ENCODE measurements at regions not wholly inside any gene's neighbourhood (a gene's known extent, or its start where the extent isn't known, plus 50 kb on each side); places are given as distances from the start of the nearest gene placed in this dataset.

- DNase-seq, result no peak
Observed at GRCh38 chr11:122062763-122063162, 53.3 kb downstream of the BLID start.

GRCh38 chr11:122059565-122059964 lies 56.5 kb downstream of the BLID start:
- DNase-seq, result no peak

- DNase-seq, result no peak
Observed at GRCh38 chr11:122050021-122050690, 65.9 kb downstream of the BLID start.

- DNase-seq, result no peak
Observed at GRCh38 chr11:122048401-122048800, 67.6 kb downstream of the BLID start.

- no peak for DNase-seq
Observed at GRCh38 chr11:122046846-122047245, 69.2 kb downstream of the BLID start.

GRCh38 chr11:122046438-122046837 lies 69.6 kb downstream of the BLID start:
- no peak for DNase-seq

GRCh38 chr11:122045181-122045586 lies 70.8 kb downstream of the BLID start:
- DNase-seq, result no peak

- no peak for DNase-seq
Observed at GRCh38 chr11:122044086-122044485, 71.9 kb downstream of the BLID start.

GRCh38 chr11:122042981-122043380 lies 73.0 kb downstream of the BLID start:
- no peak for DNase-seq

GRCh38 chr11:122040464-122040863 lies 75.6 kb downstream of the BLID start:
- DNase-seq, result no peak

- DNase-seq, result no peak
Observed at GRCh38 chr11:122038543-122038942, 77.5 kb downstream of the BLID start.

GRCh38 chr11:122037911-122038310 lies 78.1 kb downstream of the BLID start:
- DNase-seq, result no peak

GRCh38 chr11:122036493-122036892 lies 79.5 kb downstream of the BLID start:
- DNase-seq, result no peak

GRCh38 chr11:122036018-122036417 lies 80.0 kb downstream of the BLID start:
- DNase-seq, result no peak

GRCh38 chr11:122033631-122034030 lies 82.4 kb downstream of the BLID start:
- DNase-seq, result no peak

GRCh38 chr11:122033193-122033592 lies 82.8 kb downstream of the BLID start:
- DNase-seq, result no peak

- no peak for DNase-seq
Observed at GRCh38 chr11:122032317-122032716, 83.7 kb downstream of the BLID start.

- DNase-seq, result no peak
Observed at GRCh38 chr11:122031813-122032212, 84.2 kb downstream of the BLID start.

- no peak for DNase-seq
Observed at GRCh38 chr11:122030286-122030685, 85.7 kb downstream of the BLID start.

GRCh38 chr11:122028545-122028944 lies 87.5 kb downstream of the BLID start:
- no peak for DNase-seq

- no peak for DNase-seq
Observed at GRCh38 chr11:122028036-122028435, 88.0 kb downstream of the BLID start.

- no peak for DNase-seq
Observed at GRCh38 chr11:122025757-122026156, 90.3 kb downstream of the BLID start.

GRCh38 chr11:122024278-122024677 lies 91.7 kb downstream of the BLID start:
- DNase-seq, result no peak

- no peak for DNase-seq
Observed at GRCh38 chr11:122023614-122024250, 92.3 kb downstream of the BLID start.

- no peak for DNase-seq
Observed at GRCh38 chr11:122022646-122023045, 93.4 kb downstream of the BLID start.

Measured in NK-92 treated with Interleukin-12 subunit alpha and Interleukin-12 subunit beta, amount 100 ng/mL, for 24 hours (cell line).